ENCODE measurements at regions not wholly inside any gene's neighbourhood (a gene's known extent, or its start where the extent isn't known, plus 50 kb on each side); places are given as distances from the start of the nearest gene placed in this dataset.
"Not testable (repeated sequence)": the region's sequence is repeated elsewhere in the genome, so short reads cannot be mapped to it uniquely, and the experiment has no call there.

DNA sequence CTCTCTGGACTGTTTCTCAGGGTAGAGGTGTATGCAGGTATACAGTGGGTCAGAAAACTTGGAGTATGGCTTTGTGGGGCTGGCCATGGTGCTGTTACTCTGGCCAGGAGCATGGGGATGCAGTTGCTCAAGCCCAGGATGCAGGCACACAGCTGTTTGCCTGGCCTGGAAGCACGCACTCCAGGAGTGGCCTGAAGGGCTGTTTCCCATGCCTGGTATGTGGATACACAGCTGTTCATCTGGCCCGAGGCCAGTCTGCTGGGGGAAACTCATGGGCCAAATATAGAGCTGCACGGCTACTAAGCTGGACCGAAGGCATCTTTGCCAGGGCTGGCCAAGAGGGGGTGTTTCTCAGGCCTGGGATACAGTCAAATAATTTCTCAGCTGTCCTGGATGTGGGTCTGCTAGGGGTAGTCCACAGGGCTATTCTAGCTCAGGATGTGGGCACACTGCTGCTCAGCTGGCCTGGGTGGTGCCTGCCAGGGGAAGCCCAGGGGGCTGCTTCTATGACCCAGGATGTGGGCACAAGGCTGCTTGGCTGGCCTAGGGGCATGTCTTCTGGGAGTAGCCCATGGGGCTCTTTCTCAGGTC, 104.1 kb downstream of the THSD1 start:
- TF ChIP-seq POLR2A (IDR thresholded peaks at IDR 0.05); EP300 (IDR thresholded peaks at IDR 0.05; ENCODE audit: low read depth): not testable (repeated sequence)
- TF ChIP-seq, protein P1, sequence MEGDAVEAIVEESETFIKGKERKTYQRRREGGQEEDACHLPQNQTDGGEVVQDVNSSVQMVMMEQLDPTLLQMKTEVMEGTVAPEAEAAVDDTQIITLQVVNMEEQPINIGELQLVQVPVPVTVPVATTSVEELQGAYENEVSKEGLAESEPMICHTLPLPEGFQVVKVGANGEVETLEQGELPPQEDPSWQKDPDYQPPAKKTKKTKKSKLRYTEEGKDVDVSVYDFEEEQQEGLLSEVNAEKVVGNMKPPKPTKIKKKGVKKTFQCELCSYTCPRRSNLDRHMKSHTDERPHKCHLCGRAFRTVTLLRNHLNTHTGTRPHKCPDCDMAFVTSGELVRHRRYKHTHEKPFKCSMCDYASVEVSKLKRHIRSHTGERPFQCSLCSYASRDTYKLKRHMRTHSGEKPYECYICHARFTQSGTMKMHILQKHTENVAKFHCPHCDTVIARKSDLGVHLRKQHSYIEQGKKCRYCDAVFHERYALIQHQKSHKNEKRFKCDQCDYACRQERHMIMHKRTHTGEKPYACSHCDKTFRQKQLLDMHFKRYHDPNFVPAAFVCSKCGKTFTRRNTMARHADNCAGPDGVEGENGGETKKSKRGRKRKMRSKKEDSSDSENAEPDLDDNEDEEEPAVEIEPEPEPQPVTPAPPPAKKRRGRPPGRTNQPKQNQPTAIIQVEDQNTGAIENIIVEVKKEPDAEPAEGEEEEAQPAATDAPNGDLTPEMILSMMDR (IDR thresholded peaks at IDR 0.05), result not testable (repeated sequence)
